Frontal cortex (tissue), 3 donors: ENCODE measurements at regions not wholly inside any gene's neighbourhood (a gene's known extent, or its start where the extent isn't known, plus 50 kb on each side); places are given as distances from the start of the nearest gene placed in this dataset.

Experiments
- DNase-seq, 2 donors: peaks; one replicate each; pipeline ENCODE4 v3.0.0; 2012; ENCODE audit warnings: low spot score in 2 of 2
- FAIRE-seq: peaks from 2 replicates; lab custom pipeline; 2012; peaks lifted over from hg19 to GRCh38; lab: Jason Lieb, UNC
- donor health status: control.
- donor health status: control.
- donor health status: control.

GRCh38 chr2:14303366-14304115 lies 329.0 kb upstream of the LRATD1 start:
- DNase-seq = no peak
- FAIRE-seq = no peak

- FAIRE-seq = no peak
- DNase-seq = no peak
These were observed 328.2 kb upstream of the LRATD1 start for GRCh38 chr2:14304326-14304725.

DNA sequence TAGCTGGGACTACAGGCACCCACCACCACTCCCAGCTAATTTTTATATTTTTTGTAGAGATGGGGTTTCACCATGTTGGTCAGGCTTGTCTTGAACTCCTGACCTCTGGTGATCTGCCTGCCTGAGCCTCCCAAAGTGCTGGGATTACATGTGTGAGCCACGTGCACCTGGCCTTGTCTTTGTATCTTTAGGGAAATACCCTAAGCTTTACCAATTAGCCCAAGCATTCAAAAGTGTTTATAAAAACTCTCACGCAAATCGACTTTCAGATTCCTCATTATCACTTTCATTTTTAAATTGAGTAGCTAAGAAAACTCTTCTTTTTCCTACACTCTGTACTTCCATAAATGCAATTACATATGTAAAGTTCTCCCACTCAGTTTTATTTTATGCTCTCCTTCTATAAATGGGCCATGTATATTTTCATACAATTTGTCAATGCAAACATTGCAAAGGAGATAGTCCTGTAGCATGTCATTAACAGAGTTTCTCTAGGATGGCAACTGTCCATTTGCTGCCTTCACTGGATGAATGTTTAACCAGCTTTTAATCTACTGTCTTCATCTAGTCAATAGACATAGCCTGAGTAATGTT lies 326.2 kb upstream of the LRATD1 start:
- no peak for FAIRE-seq
- no peak for DNase-seq

GRCh38 chr2:14313341-14313740 lies 319.2 kb upstream of the LRATD1 start:
- DNase-seq (no peak), FAIRE-seq (no peak)

DNA sequence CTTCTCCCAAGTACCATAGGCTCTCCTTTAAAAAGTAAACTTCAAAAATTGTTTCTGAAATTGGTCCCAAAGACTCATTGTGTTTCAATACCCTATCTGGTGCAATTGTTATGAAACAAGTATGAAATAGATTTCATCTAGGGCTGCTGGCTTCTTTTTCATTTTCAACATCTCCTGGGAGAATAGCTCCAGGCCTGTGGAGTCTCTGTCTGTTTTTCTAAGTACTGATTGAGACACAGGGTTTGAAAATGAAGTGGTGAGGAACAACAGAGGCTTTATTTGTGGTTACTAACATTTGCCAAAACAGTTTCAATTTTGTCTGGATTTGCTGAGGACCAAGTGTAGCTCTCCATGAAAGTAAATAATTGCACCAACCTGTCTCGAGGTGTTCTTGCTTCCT lies 315.9 kb upstream of the LRATD1 start:
- FAIRE-seq (no peak), DNase-seq (no peak)

- no peak for FAIRE-seq
These were observed 311.2 kb upstream of the LRATD1 start for GRCh38 chr2:14321357-14321756.

GRCh38 chr2:14322306-14322705 lies 310.2 kb upstream of the LRATD1 start:
- no peak for DNase-seq
- FAIRE-seq = no peak

More at GRCh38 chr2:14321357-14321756, 311.2 kb upstream of the LRATD1 start:
- no peak for DNase-seq

- no peak for DNase-seq
- no peak for FAIRE-seq
These were observed 308.2 kb upstream of the LRATD1 start for GRCh38 chr2:14324308-14324707.

- FAIRE-seq = no peak
- no peak for DNase-seq
These were observed 301.6 kb upstream of the LRATD1 start for GRCh38 chr2:14330884-14331283.

DNA sequence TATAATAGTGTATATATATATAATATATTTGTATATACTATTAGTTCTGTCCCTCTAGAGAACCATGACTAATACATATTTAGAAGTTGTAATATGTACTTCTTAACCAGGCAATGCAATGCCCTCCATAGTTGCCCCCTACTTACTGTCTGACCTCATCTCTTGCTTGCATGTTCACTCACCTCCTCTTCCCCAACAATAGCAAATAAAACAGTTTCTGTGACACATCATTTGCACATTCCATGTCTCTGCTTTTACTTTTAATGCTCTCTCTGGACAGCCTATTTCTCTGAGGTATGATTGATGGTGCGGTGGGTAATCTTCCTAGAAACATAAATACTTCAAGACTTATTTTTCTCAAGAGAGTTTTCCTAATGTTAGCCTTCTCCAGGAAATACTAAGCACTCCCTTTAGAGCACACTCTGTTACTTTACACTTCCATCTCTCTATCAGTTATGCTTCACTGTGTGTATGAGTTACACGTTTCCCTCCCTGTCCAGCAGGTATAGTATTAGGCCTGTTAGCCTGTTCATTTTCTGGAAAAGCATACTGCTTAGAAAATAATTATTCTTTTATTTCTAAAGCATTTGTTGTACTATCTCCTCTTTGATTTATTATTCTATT lies 295.6 kb upstream of the LRATD1 start:
- FAIRE-seq (no peak), DNase-seq (no peak)

- DNase-seq (no peak), FAIRE-seq (no peak)
These were observed 291.8 kb upstream of the LRATD1 start for GRCh38 chr2:14340703-14341102.

DNA sequence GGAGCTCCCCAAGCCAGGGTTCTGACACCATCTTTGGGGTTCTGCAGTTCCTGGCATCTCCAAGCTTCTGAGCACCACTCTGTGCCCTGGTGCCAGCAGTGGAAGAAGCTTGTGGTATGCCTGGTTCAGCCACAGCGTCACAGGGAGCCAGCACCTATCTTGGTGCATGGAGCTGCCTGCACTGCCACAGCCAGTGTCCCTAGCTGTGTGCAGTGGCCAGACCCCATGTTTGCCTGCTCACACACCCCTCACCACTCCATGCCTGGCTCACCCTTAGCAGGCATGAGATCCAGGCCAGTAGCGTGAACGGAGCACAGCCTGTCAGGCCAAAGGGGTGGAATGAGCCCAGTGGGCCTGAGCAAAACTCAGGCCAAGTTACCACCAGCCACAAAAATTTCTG lies 290.2 kb upstream of the LRATD1 start:
- FAIRE-seq (no peak), DNase-seq (no peak)

DNA sequence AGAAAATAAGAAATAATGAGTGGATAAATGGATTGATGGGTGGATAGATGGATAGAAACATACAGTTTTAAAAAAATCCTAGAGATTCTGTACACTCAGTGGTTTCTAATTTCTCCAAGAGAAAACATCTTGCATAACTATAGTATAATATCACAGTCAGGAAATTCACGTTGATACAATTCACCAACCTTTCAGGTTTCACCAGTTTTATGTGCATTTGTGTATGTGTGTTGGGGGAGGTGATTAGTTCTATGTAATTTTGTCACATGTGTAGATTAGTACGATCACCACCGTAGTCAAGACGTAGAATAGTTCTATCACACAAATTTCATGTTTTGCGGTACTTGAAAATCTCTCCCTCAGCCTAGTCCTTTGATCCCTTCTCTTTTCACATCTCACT lies 288.2 kb upstream of the LRATD1 start:
- no peak for FAIRE-seq
- no peak for DNase-seq

DNA sequence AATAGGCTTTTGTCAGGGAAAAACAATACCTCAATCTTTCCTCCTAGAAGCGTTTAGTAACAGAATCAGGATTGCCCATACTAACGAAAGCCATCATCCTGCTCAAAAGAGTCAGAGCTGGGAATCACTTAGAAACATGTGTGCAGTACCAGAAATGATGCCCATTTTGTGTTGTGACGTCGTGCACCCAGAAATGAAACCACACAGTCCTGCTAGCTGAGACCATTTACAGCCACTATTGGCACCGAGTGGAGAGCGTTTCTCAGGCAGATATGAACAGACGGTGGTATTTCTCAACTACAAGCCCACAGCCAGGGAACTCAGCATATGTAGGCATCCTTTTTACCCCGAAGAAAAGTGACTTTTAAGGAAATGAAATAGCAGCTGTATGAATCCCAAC lies 284.3 kb upstream of the LRATD1 start:
- FAIRE-seq = no peak
- DNase-seq = no peak

- FAIRE-seq (no peak), DNase-seq (no peak)
These were observed 281.7 kb upstream of the LRATD1 start for GRCh38 chr2:14350856-14351255.

DNA sequence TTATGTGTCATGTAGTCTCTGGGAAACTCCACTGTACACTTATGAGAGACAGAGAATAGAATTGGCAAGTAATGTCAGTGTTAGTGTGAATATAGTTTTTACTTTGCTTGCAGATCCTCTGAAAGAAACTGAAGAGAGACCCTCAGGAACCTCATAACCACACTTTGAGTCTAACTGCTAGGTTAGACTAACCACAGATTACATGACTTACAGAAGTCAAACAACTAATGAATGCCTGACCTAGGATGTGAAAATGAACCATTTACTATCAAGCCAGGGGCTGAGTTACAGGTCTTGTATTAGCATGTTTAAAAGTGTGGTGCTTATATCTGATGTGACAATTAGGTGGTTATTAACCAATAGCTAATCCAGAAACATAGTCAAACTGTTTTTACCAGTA lies 280.4 kb upstream of the LRATD1 start:
- FAIRE-seq (no peak), DNase-seq (no peak)

DNA sequence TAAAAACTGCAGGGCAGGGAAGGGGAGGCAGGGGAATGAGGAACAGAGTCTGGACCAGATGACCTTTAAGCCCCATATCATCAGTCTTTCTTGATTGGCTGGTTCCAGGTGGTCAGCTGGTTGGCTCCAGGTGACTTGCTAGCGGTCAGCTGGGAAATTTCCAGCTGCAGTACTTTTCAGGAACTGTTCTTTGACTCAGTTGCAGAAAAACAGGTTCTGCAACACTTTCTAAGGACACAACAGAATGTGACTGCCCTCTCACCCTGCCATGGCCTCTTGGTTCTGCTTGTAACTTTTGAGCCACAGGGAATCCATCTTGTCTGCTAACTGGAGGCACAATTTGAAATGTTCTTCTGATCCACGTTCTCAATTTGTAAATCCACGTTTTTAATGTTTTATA lies 278.3 kb upstream of the LRATD1 start:
- no peak for FAIRE-seq
- DNase-seq = no peak

DNA sequence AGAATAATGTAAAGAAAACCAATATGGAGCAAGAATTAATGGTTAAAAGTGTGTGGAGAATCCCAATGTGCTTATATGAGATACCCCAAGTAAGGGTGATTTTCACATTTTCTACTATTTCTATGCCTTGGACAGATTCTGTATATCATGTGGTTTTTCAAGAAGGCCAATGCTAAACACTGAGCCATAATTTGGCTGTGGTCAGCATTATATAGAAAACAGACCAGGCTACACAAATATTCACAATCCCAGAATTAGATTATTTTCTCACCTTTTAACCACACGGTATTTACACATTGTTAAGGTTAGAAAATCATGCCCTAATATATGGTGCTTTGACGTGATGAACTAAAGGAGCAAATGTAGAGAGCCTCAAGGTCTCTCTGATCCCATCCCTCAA lies 277.4 kb upstream of the LRATD1 start:
- no peak for FAIRE-seq
- no peak for DNase-seq

GRCh38 chr2:14358339-14358738 lies 274.2 kb upstream of the LRATD1 start:
- DNase-seq (no peak), FAIRE-seq (no peak)

GRCh38 chr2:14358774-14359173 lies 273.7 kb upstream of the LRATD1 start:
- FAIRE-seq = no peak

DNA sequence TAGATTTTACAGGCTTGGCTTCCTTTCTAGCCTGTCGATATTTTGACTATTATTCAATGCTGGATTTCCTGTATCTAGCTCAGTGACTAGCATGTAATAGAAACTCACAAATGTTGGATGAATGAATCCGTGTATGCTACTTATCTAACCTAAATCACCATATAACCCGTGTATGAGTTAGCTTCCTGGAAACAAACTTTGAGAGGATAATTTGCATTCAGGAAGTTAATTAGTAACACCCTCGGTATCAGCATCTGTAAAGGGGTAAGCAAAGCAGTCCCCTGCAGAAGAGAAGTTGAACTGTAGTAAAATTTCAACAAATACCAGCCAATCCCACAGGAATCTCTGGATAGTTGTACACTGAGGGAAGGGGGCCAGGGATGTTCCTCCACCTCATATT lies 269.4 kb upstream of the LRATD1 start:
- FAIRE-seq = no peak
- DNase-seq = no peak

More at GRCh38 chr2:14358774-14359173, 273.7 kb upstream of the LRATD1 start:
- no peak for DNase-seq
